EH (cell line): ENCODE measurements at regions not wholly inside any gene's neighbourhood (a gene's known extent, or its start where the extent isn't known, plus 50 kb on each side); places are given as distances from the start of the nearest gene placed in this dataset.

ENCODE experiments used
- DNase-seq: peaks from one replicate; pipeline ENCODE4 v3.0.0-alpha.2; 2015; ENCODE audit warnings: low read depth

GRCh38 chr1:117678246-117678977 is 72.6 kb downstream of the TENT5C start:
- peak; percentile 58 for DNase-seq

DNA sequence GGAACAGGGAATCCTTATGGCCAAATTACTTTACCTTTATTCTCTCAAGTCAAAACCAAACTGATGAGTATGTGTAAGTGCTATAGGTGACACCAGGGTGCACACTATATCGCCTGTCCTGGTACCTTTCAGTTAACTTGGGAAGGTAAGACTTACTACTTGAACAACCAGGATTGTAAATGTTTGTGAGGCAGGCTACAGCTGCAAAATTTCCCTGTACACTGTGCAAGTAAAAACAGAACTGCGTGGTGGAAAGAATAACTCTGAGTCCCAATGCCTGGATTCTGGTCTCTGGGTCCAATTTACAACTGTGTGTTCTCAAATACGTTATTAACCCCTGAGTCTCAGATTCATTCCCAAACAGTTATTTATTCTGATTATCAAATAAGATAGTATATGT is 73.5 kb downstream of the TENT5C start:
- DNase-seq, result no peak

- DNase-seq, result no peak
These were observed 74.0 kb downstream of the TENT5C start for GRCh38 chr1:117679868-117680267.

DNA sequence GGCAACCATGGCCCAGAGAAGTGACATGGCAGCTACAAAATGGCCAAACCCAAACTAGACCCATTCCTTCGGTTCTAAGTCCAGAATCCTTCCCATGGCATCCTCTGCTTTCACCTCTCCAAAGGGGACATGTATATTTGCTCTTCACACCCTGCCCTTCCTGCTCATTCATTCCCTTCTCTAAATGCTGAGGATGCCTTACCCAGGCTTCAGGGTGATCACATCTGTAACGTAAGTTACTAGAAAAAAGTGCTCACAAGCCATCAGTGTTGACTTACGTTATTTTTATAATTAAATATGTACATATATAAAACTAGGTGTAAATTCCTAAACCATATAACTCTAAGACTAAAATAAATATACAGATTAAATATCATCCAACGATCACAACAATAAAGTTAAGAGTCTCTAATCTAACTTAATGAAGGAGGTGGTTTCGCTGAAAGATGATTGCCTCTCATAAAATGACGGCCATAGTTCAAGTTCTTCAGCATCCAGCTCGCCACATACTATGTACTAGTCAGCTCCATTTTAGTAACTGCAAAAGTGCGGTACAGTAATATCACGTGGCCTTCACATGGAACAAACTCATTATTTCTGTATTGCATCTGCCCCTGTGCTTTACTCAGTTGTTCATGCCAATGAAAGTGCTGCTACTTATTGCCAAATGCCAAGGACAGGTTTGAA is 74.6 kb downstream of the TENT5C start:
- no peak for DNase-seq

DNA sequence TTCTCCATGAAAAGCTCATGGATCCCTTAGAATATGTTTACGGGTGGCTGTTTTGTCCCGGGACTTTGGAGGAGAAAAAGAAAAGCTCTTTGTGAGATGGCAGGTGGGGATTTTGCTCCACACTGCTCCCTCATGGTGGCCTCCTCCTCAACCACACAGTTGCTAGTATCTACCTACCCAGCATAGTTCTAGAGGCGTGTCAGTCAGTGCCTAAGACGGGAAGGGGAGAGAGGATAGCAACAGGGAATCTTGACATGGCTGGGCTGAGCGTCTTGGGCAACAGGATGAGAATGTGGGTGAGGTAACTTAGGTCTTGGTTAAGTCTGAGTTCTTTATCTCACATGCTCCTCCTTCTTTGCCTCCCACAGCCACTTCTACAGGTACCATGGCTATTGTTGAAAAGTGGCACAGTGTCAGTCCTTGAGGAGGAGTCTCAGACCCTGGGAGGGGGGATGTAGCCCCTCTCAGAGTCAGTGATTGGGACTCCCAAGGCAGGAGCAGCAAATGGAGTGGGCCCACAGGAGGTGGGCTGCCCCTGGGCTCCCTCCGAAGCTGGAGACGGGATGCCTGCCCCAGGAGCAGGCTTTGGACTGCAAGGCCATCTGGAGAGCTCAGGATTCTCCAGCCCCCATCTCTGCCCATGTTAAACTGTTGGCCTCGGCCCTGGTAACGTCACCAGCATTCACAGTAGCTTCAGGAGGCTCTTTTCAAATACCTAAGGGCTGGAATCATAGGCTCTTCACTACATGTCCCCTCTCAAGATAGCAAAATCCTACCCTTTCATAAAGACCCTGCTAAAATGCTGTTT is 75.4 kb downstream of the TENT5C start:
- no peak for DNase-seq

DNA sequence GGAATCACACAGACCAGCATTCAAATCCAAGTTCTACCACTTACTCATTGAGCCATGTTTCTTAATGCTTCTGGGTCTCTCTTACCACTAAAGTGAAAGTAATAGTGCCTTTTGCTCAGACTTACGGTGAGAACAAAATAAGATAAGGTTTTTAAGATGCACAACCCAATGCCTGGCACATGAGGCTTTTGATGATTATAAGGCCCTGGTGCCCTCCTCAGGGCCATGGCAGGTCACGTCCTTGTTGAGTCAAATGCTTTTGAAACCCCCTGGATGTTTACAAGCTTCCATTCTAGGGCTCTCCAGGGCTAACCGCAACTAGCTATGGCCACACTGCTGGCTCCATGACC is 76.0 kb downstream of the TENT5C start:
- DNase-seq, result no peak

- DNase-seq, result no peak
These were observed 76.5 kb downstream of the TENT5C start for GRCh38 chr1:117682372-117682771.

DNA sequence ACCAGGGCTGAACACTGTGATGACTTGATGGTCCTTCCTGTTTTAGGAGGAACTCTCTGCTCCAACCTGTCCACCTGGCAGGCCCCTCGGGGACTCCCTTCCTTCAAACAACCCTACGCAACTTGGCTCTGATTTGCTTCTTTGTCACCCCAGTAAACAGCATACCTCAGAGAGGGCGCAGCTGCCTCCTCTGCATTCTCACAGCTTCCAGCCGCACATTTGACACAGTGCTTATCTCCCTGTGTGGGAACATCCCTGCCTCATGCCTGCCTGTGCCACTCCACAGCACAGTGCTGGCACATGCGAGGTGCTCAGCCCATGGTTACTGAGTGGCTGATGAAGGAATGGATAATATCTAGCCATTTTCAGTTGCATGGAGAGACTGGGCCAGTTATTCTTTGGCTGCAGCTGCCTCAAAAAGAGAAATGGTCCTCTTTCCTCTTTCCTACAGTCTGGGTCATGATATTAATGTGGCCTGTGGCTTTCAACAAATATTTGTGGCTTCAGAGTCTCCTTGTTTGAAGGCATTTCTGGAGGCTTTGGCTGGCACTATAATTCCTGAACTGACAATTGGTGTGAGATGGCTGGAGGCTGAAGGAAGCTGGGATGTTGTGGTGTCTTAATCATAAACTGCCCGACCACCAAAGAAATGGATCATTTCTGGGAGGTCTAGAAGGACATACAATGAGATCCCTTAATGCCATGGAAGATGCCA is 77.9 kb downstream of the TENT5C start:
- DNase-seq, result peak; percentile 90

GRCh38 chr1:117685936-117686806 is 80.3 kb downstream of the TENT5C start:
- DNase-seq, result no peak

DNA sequence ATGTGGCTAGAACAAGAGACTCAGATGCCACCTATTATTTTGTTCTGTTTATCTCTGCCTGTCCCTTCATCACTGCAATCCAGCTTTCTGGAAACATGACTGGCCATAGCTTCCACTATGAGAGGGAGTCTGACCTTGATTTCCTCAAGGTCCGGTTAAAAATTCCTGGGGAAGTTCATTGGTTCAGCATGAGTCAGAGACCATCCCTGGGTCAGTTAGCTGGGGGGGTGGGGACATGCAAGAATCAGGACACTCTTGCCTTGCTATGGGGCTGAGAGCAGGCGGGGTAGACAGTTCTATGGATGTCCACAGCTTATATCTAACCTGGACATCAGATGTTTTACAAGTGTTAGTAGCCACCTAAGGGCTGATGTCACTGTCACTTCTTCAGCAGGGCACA is 81.1 kb downstream of the TENT5C start:
- peak; percentile 92 for DNase-seq

DNA sequence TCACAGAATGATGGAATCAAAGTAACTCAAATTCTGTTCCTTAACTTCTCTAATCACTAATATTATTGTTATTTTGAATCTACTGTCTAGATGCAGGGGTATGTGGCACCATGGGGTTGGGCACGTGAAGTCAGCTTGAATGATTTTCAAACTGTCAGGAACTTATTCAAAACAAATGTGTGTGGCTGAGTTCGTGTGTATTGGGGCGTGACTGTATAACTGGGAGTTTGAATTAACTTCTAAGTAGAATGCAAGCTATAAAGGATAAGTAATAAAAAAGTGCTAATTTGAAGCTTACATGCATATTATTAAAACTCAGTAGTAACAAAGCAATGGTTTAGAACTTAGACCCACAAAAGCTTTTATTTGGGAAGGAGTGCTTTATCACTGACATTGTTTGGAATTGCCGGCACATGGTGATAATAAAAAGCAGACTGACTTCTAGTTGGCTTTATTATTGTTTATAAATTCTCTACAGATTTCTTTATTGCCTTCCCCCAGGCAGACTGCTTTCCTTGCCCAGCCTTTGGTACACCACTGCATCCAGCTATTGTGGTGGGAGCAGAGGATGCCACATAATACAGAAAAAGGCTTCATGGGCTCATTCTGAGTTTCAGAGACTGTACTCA is 84.3 kb downstream of the TENT5C start:
- no peak for DNase-seq

GRCh38 chr1:117691942-117692341 is 86.1 kb downstream of the TENT5C start:
- no peak for DNase-seq

GRCh38 chr1:117694543-117694942 is 88.7 kb downstream of the TENT5C start:
- DNase-seq, result no peak

GRCh38 chr1:117695796-117696490 is 90.1 kb downstream of the TENT5C start:
- peak; percentile 96 for DNase-seq

GRCh38 chr1:117696561-117696960 is 90.7 kb downstream of the TENT5C start:
- peak; percentile 86 for DNase-seq

GRCh38 chr1:117697220-117697781 is 91.5 kb downstream of the TENT5C start:
- DNase-seq, result peak; percentile 43

GRCh38 chr1:117698398-117699160 is 92.7 kb downstream of the TENT5C start:
- peak; percentile 48 for DNase-seq

DNA sequence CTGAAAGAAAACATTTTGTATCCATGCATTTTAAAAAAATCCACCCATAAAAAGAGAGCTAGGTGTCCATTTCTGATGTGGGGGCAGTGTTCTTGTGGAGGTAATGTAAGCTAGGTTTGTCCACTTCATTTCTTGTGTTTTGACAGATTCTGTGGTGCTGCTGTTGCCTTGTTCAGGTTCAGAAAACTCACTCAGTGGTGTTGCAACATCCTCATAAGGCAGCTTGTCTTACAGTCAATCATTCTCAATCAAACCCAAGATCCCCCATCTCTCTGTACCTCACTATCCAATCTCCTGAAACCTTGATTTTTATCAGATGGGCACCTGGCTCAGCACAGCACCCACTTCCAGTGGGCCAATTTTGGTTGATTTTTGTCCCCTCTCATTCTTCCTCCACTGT is 94.1 kb downstream of the TENT5C start:
- DNase-seq, result no peak

- DNase-seq, result no peak
These were observed 96.8 kb downstream of the TENT5C start for GRCh38 chr1:117702654-117703053.
